GM19035 (cell line): ENCODE measurements at regions not wholly inside any gene's neighbourhood (a gene's known extent, or its start where the extent isn't known, plus 50 kb on each side); places are given as distances from the start of the nearest gene placed in this dataset.

Experiments used
- ATAC-seq: cut with Tn5 transposase; IDR thresholded peaks from one replicate; pipeline ENCODE4 v1.9.1; 2021; ENCODE audit not compliant: unreplicated experiment

DNA sequence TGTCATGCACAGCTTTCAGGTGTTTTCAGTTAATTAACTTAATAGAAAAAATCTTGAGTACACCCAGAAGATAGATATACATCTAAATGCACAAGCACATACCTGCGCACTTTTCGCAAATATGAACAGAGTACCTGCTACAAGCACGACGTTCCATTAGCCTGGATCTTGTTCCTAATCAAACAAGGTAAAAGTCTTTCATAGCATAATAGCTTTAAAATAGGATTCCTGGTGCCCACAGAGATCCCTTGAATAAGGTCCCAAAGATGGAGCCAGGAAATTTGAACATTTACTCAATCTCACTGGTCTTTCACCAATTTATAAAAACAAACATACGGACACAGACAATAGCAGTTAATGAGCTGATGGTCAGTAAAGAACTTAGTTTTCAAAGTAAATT is 689.8 kb upstream of the CHORDC1 start:
- no peak for ATAC-seq

DNA sequence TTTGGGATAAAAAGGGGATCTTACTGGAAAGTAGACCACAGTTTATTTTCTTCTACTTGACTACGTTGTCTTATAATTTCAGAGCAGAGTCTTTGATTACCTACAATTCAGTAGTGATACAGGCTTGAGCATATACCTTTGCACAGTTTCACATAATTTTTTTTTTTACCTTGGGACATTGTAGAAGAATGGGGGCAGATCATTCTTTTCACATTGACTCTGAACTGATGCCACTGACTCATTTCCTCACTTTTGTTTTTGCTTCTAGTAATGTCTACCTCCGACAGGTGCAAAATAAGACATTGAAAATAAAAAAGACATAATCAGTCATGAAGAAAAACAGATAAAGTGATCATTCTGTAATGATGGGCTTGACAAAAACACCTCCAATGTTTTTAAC is 688.3 kb upstream of the CHORDC1 start:
- ATAC-seq: no peak

DNA sequence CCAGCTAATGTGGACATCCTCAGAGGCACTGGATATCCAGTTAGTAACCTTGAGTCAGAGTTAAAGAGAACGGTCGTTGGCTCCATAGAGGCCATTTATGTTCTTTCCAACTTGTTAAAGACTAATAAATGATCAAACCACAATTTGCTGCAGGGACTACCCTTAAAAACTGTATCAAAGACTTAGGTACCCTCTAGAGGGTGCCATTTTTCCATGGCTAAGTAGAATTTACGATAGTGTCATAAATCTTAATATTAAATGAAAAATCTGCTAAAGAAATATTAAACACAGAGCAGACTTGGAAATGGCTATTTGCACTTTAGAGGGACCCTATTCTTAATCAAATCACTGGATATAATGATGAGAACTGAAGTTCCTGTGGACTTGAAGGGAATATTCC is 685.2 kb upstream of the CHORDC1 start:
- no peak for ATAC-seq

DNA sequence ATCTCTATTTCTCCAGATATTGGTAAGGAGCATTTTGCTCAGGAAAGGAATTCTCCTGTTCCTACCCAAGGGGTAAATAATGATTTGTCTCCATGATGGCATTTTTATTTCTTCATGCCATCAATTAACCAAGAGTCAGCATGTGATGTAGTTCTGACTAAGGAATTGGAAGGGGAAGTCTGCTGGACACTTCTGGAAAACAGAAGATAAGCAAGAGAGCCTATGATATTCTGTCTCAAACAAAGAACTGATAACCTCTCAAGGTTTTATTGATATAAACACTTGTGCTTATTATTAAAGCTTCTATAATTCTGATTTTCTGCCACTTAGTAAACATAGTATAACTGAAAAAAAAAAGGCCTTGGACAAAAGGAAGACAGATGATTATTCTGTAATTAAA is 673.0 kb upstream of the CHORDC1 start:
- no peak for ATAC-seq

DNA sequence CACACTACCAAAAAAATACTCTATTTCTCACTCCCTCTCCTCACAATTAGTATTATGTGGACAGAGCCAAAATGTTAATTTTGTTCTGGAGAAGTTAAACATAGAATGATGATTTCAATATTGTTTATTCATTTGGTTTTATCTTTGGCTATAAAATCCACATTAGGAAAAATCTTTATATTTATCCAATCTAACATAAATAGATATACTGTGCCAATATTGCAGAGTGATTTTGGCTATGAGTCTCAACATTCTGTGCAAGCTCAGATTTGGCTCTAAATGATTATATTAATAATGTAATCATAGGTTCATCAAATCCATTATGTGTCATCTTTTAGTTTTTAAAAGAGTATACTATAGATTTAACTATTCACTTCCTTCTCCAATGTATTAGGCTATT is 667.5 kb upstream of the CHORDC1 start:
- ATAC-seq: no peak

DNA sequence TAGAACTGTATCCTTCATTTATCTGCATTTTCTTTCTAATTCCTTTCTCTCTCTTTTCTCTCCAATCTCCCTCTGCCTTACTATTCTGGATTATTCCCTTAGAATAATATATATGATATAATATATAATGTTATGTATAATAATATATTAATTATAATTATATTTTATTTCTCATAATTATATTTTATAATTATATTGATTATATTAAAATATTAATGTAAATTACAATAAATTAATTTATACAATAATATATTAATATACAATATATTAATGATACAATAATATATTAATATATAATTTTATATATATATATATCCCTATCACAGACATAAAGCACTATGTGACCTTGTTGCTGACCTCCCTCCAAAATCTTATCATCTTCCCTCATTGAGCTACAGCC is 661.3 kb upstream of the CHORDC1 start:
- ATAC-seq: no peak

DNA sequence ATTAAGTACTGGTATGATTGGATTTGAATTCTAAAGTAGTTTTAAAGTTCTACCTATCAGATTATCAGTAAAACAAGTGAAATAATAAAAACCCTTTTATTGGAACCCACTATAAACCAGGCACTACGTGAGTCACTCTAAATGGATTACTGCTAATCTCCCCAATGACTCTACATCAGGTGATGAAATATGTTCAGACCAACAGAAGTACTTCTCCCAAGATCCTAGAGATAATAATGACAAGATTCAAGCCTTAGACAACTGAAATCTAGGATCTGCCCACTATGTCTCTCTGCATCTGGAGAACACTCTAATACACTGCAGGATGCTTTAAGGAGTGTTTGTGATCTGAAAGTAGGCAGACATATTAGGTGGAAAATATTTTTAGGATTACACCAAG is 652.1 kb upstream of the CHORDC1 start:
- ATAC-seq: no peak

DNA sequence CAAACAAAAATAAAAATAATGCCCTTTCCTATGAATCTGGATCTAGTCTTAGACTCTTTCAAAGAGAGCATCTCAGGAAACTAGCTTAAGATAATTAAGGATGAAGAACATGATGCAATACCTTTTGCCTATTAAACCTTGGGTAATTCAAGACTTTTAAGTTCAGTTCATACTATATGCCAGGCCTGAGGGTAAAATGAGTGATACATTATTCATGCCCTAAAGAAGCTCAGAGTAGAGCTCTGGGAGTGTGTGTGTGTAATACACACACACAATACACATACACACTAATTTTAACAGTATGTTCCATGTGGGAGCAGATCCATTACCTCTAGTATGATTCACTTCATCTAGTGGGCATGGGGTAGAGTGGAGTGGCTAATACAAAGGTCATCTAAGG is 651.4 kb upstream of the CHORDC1 start:
- ATAC-seq: no peak

DNA sequence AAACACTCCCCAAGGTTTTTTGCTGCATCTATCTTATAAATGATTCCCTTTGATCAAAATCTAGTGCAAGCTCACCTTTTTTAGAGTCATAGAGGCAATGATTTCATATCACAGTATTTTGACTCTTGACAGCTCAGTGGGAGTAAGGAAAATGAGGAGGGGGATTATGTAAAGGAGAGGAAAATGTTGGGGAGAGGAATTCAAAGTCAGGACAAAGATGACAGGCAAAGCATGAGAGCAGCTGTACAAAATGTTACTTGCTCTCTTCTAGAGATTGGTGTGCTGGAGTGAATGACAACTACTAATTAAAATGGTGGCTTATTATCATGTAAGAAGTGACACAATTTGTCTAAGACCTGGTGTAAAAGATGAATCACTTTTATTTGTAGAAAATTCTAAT is 644.6 kb upstream of the CHORDC1 start:
- ATAC-seq: no peak

DNA sequence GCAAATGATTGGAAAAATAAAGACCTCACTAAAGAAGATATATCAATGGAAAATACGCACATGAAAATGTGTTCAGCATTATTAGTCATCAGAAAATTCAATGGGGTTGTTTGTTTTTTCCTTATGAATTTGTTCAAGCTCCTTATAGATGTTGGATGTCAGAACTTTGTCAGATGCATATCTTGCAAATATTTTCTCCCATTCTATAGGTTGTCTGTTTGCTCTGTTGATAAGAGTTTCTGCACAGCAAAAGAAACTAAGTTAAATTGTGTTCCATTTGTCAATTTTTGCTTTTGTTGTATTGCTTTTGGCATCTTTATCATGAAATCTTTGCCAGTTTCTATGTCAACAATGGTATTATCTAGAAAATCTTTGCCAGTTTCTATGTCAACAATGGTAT is 633.9 kb upstream of the CHORDC1 start:
- no peak for ATAC-seq

DNA sequence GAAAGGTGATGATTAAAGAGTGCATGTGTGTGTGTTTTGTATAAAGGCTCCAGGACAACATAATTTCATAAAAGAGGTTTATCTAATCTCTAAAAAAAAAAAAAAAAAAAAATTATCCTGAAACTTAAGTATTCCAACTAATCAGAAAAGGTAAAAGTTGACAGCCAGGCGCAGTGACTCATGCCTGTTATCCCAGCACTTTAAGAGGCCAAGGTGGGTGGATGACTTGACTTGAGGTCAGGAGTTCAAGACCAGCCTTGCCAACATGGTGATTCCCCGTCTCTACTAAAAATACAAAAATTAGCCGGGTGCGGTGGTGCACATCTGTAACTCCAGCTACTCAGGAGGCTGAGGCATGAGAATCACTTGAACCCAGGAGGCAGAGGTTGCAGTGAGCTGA is 632.7 kb upstream of the CHORDC1 start:
- no peak for ATAC-seq

DNA sequence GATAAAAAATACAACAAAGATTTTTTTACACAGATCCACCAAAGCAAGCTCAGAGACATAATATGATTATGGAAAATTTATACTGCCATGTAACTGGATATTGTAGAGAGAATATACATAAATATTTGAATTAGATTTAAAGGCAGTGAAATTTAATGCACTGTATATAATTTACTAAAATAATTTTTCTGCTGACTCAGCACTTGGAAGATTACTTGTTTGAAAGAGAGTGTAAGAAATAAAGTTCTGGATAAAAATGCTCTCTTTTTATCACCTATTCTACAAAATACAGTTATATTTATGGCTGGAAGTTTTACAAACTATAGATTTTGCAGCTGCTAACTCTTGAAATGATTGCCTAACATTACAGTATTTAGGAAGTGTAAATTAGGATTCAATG is 628.3 kb upstream of the CHORDC1 start:
- no peak for ATAC-seq

DNA sequence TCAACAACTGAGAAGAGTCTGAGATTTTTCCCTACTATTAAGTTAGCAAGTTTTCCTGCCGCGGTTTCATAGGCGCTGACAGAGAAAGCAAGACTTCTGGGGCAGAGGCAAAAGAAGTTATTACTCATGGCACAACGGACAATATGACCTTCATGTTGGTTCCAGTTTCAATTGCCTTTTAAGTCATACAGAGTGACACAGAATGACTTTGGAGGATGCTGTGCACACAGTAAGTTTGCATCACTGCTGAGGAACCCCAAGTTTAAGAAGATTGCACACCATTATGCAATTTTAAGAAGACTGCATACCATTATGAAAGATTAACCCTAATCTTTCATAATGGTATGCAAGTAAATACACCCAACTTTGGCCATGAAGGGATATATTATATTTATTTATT is 626.5 kb upstream of the CHORDC1 start:
- ATAC-seq: no peak

DNA sequence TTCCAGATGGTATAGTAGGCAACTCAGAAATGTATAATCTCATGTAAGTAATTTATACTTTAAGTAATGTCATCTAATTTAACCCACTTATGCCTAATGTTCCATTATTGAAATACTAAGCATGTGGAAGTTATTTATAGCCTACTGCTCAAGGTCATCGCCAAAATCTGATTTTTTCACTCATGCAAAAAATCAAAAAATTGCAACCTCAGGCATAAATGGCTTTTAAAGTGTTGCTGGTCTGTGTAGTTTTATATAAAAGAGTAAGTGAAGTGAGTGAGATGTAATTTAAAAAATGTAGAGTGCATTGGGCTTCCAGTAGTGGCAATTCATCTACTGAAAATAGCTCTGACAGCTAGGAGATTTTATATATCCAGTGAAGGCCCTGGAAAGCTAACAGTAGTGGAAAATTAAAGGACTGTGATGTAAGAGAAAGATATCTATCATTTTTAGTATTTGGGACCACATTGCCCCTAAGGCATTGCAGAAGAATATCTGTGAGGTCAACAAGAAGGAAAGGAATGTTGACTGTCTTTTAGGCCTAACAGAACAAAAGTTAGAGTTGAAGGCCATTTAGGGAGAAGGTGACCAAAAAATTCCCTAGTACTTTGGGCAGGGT is 624.5 kb upstream of the CHORDC1 start:
- ATAC-seq: no peak

DNA sequence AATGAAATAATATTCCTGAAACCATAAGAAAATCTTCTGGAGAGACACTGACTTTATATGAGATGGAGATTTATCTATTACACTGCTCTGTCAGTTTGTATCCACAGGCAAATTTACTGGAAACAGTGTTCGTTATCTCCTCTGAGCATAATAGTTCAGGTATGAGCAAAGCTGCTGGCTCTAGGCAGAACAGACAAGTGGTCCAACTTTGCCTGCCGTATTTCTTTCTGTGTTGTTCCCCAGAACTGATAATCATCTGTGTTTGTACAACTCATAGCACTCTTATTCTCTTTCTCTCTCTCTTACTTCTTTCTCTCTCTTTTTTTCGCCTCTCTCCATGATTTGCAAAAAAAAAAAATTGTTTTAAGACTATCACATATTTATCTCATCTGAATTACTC is 623.8 kb upstream of the CHORDC1 start:
- ATAC-seq: no peak

DNA sequence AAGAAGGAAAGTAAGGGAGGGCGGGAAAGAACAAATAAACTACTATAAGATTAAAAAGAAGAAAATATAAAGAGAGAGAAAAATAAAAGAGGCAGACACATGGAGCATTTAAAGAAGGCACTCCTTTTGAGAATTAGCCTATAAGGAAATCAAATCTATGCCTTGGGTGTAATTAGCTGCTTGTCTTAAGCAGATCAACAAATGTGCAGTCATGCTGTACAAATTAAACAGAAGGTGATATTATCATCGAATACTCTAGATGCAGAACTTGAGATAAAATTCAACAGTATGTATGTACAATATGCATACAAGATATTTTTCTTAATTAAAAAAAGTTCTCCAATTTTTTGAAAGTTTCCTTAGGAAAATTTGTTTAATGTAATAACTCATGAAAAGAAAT is 623.0 kb upstream of the CHORDC1 start:
- ATAC-seq: no peak

DNA sequence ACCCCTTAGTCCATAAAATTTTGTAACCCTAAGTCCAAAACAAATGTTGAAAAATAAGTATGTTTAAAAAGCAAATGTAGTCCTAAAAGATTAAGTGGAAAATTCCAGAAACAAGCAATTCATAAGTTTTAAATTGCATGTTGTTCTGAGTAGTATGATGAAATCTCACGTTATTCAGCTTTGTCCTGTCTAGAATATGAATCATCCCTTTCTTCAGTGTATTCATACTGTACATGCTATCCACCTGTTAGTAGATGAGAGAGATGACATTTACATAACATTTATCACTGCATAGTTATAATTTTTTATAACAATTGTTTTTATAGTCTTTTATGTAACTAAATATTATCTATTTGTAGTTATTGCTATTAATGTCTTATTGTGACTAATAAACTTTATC is 622.3 kb upstream of the CHORDC1 start:
- no peak for ATAC-seq

DNA sequence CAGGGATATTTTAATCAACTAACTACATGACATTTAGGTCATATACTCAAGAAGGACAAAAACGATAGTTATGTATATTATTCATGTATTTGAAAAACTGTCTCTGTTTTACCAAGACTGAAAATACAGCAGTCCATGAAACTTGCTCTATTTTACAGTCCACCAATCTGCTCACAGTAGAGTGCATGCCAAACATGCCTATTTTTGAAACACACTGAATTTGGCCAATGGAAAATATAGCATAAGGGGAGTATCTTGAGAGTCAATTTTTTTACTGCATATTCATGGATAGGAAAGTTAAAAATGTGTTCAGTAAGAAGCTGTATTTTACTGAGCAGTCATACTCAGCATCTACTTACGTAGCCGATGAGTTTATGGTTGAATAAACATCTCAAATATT is 621.2 kb upstream of the CHORDC1 start:
- ATAC-seq: no peak

DNA sequence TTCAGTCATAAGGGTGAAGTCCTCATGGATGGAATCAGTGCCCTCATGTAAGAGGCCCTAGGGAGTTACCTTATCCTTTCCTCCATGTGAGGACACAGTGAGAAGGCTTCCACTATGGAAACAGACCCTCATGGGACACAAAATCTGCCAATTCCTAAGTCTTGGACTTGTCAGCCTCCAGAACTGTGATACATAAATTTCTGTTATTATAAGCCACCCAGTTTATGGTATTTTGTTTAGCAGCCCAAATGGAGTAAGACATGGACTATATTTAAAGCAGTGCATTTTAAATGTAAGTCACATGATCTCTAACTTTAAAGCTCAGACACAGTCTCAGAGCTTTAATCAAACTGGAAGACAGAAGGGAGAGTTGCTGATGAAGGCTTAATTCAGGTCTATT is 619.8 kb upstream of the CHORDC1 start:
- ATAC-seq: no peak

DNA sequence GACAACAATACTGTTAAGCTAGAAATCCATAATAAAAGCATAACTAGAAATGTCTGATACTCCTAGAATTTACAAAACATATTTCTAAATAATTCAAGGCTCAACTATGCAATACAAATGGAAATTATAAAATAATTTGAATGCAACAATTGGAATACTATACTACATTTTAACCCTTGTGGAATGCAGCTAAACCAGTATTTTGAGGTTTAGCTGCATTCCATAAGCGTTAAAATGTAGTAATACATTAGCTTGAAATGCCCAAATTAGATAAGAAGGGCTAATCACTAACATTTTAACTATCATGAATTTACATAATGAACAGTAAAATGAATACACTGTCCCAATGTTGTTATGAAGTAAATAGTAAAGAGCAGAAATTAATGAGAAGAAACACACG is 617.2 kb upstream of the CHORDC1 start:
- ATAC-seq: no peak

DNA sequence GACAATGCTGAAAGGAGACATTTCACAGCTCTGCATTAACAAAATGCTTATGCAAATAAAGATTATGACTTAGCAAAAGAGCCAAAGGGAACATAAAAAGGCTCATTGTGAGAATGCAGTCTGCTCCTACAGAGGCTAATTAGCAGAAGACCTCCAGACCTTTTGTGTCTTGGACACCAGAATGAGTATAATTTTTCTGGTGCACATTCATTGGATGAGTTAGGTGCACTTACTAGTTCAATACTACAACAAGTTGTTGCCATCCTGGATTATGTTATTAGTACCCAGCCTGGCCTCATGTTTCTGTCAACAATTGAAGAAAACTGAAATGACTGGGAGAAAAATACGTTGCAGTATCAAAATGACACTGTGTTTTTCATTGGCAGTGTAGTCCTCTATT is 613.2 kb upstream of the CHORDC1 start:
- no peak for ATAC-seq

DNA sequence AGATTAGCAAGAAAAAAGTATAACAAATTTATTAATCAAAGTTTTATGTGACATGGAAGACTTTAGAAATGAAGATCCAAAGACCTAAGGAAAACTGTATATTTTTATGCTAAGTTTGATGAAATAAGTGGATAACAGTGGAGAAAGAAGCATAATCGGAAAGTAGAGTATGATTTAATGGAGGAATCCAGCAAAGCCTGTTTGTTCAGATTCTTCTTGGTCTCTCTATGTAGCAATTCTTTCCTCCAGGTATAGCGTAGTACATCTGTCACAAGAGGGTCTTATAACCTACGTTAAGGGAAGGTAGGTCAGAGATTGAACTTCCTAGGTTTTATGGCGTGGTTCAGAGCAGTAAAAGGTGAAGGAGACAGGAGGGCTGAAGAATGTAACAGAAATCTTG is 600.6 kb upstream of the CHORDC1 start:
- no peak for ATAC-seq

DNA sequence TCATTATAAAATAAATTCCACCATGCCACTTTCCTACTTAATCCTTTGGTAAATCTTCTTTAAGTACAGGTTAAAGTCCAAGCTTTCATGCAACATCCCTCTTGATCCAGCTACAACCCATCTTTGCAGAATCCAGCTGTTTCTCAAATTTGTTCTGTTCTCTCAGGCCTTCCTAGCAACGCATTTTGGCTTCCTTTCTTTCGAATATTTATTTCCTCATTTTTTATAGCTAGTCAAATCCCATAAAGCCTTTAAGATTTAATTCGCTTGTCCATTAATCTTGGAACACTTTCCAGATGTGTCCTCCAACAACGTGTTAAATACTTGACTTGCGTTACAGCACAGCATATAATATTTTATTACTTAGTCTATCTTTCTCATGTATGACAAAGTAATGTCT is 600.1 kb upstream of the CHORDC1 start:
- no peak for ATAC-seq

DNA sequence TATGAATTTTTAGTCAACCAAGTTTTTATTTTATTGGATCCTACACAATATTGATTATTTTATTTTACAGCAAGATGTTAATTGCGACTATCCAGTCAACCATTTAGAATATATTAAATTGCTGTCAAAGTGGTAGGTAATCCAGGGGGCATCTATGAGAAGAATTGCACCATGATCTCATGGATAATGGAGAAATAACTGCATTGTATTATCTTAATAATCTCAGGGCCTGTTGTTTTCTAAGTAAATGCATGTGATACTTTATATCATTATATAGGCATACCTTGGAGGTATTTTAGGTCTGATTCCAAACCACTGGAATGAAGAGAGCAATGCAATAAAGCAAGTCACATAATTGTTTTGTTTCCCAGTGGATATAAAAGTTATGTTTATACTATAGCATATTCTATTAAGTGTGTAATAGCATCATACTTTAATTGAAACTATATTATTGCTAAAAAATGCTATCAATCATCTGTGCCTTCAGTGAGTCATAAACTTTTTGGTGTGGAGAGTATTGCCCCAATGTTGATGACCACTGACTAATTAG is 595.4 kb upstream of the CHORDC1 start:
- ATAC-seq: no peak
